ENCODE measurements at regions not wholly inside any gene's neighbourhood (a gene's known extent, or its start where the extent isn't known, plus 50 kb on each side); places are given as distances from the start of the nearest gene placed in this dataset.

DNA sequence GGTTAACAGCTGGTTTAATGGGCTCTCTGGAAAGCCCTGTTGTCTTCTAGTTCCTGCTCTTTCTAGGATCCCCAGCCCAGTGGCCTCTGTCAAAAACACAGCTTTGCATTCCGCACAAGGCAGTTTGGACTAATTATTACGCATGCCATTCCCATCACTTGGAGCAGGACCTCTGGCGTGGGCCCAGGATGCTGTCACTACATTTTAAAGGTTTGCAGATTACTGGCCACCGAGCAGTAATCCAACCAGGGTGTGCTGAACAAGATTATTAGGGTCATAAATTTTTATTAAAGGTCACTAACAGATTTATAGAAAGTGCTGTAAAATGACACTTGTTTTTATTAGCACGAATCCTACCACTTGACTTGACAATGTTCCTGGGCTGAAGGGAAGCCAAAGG is 143.6 kb upstream of the SLC6A11 start:
- TF ChIP-seq, protein P1, sequence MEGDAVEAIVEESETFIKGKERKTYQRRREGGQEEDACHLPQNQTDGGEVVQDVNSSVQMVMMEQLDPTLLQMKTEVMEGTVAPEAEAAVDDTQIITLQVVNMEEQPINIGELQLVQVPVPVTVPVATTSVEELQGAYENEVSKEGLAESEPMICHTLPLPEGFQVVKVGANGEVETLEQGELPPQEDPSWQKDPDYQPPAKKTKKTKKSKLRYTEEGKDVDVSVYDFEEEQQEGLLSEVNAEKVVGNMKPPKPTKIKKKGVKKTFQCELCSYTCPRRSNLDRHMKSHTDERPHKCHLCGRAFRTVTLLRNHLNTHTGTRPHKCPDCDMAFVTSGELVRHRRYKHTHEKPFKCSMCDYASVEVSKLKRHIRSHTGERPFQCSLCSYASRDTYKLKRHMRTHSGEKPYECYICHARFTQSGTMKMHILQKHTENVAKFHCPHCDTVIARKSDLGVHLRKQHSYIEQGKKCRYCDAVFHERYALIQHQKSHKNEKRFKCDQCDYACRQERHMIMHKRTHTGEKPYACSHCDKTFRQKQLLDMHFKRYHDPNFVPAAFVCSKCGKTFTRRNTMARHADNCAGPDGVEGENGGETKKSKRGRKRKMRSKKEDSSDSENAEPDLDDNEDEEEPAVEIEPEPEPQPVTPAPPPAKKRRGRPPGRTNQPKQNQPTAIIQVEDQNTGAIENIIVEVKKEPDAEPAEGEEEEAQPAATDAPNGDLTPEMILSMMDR (IDR thresholded peaks at IDR 0.05 in 2 of 3, conservative IDR thresholded peaks at IDR 0.05 in 1 of 3; ENCODE audit: borderline replicate concordance in 1 of 3, insufficient read depth in 1 of 3, low read depth in 2 of 3, low read length in 2 of 3) = no peak
- TF ChIP-seq POLR2AphosphoS5 (IDR thresholded peaks at IDR 0.05; ENCODE audit: low read depth, low read length) (no peak), ELF1 (IDR thresholded peaks at IDR 0.05; ENCODE audit: borderline replicate concordance, low read depth) (no peak), EZH2phosphoT487 (IDR thresholded peaks at IDR 0.05; ENCODE audit: borderline replicate concordance) (no peak), ATF3 (IDR thresholded peaks at IDR 0.05) (no peak), EZH2 (IDR thresholded peaks at IDR 0.05) (no peak), CBX3 (IDR thresholded peaks at IDR 0.05; ENCODE audit: low read depth) (no peak), TCF7L2 (IDR thresholded peaks at IDR 0.05; ENCODE audit: borderline replicate concordance, extremely low read depth, insufficient read depth, insufficient read length) (no peak), SIN3A (IDR thresholded peaks at IDR 0.05; ENCODE audit: low read depth) (no peak)
- TF ChIP-seq, protein P2, sequence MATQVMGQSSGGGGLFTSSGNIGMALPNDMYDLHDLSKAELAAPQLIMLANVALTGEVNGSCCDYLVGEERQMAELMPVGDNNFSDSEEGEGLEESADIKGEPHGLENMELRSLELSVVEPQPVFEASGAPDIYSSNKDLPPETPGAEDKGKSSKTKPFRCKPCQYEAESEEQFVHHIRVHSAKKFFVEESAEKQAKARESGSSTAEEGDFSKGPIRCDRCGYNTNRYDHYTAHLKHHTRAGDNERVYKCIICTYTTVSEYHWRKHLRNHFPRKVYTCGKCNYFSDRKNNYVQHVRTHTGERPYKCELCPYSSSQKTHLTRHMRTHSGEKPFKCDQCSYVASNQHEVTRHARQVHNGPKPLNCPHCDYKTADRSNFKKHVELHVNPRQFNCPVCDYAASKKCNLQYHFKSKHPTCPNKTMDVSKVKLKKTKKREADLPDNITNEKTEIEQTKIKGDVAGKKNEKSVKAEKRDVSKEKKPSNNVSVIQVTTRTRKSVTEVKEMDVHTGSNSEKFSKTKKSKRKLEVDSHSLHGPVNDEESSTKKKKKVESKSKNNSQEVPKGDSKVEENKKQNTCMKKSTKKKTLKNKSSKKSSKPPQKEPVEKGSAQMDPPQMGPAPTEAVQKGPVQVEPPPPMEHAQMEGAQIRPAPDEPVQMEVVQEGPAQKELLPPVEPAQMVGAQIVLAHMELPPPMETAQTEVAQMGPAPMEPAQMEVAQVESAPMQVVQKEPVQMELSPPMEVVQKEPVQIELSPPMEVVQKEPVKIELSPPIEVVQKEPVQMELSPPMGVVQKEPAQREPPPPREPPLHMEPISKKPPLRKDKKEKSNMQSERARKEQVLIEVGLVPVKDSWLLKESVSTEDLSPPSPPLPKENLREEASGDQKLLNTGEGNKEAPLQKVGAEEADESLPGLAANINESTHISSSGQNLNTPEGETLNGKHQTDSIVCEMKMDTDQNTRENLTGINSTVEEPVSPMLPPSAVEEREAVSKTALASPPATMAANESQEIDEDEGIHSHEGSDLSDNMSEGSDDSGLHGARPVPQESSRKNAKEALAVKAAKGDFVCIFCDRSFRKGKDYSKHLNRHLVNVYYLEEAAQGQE (IDR thresholded peaks at IDR 0.05; ENCODE audit: low read depth) = no peak

Data from HCT116 (cell line).